Endothelial cell of umbilical vein (primary cell): ENCODE measurements at regions not wholly inside any gene's neighbourhood (a gene's known extent, or its start where the extent isn't known, plus 50 kb on each side); places are given as distances from the start of the nearest gene placed in this dataset.

Experiments
- BruUV-seq: library from RNA; stranded (reverse); fragments of 400-500 nt; replicated peaks from 2 replicates; lab custom pipeline; 2021; lab: Mats Ljungman, UMichigan
- CTCF ChIA-PET: fragments of 300-600, 350-600 bp; sonication (Branson Sonifier 250); formaldehyde crosslinking; loops from one replicate; lab custom pipeline; 2021; ENCODE audit warnings: antibody characterized with exemption, inconsistent platforms; lab: Charles Lee
- POLR2A ChIA-PET: fragments of 300-600, 350-600 bp; sonication (Branson Sonifier 250); formaldehyde crosslinking; loops from one replicate; lab custom pipeline; 2021; ENCODE audit warnings: antibody characterized with exemption, inconsistent platforms; lab: Charles Lee
- DNase-seq: peaks from one replicate; pipeline ENCODE4 v3.0.0-alpha.2; 2011; ENCODE audit warnings: low read depth, low spot score
- FAIRE-seq: peaks from 2 replicates; lab custom pipeline; 2011; peaks lifted over from hg19 to GRCh38; lab: Jason Lieb, UNC
- H2AFZ ChIP-seq: 2 replicates; pipeline ENCODE4 v1.6.0; 2012; ENCODE audit warnings: low read depth, low read length, control low read depth, inconsistent platforms
- H3K27ac ChIP-seq: 2 replicates; pipeline ENCODE4 v1.5.1; 2011; ENCODE audit warnings: low read depth, mild to moderate bottlenecking, control low read depth, low read length, moderate library complexity; ENCODE audit not compliant: insufficient read depth
- H3K27me3 ChIP-seq, 2 experiments: 2 replicates each; pipeline versions ENCODE4 v1.6.0 to v1.6.1; 2011; ENCODE audit warnings: low read length in 2 of 2, mixed read lengths in 1 of 2; ENCODE audit not compliant: control insufficient read depth in 2 of 2, insufficient read depth in 2 of 2
- H3K36me3 ChIP-seq, 2 experiments: 2 replicates in 1 of 2; 3 replicates in 1 of 2; pipeline ENCODE4 v1.5.1; 2011; ENCODE audit warnings: low read length in 2 of 2, mild to moderate bottlenecking in 1 of 2, moderate library complexity in 1 of 2; ENCODE audit not compliant: control insufficient read depth in 2 of 2, insufficient read depth in 2 of 2; ENCODE audit errors: extremely low read depth in 1 of 2
- H3K4me1 ChIP-seq: 3 replicates; pipeline ENCODE4 v1.5.1; 2011; ENCODE audit warnings: mild to moderate bottlenecking, low read length; ENCODE audit not compliant: control insufficient read depth, insufficient read depth; ENCODE audit errors: extremely low read depth
- H3K4me2 ChIP-seq: 2 replicates; pipeline ENCODE4 v1.6.1; 2011; ENCODE audit warnings: low read length, control low read depth, mixed read lengths; ENCODE audit not compliant: insufficient read depth
- H3K4me3 ChIP-seq, 3 experiments: fragments of 200-600 bp in 1 of 3; sonication (generic), shearing (Covaris generic) in 1 of 3; replicated peaks in 1 of 3; 2 replicates each; pipeline ENCODE4 v1.5.1; 2011 to 2016; ENCODE audit warnings: control low read depth in 3 of 3, low read length in 3 of 3, mild to moderate bottlenecking in 2 of 3, inconsistent platforms in 1 of 3, low read depth in 1 of 3, moderate library complexity in 1 of 3; ENCODE audit not compliant: insufficient read depth in 1 of 3
- H3K79me2 ChIP-seq: 2 replicates; pipeline ENCODE4 v1.6.0; 2012; ENCODE audit warnings: low read length, inconsistent platforms; ENCODE audit not compliant: control insufficient read depth, insufficient read depth
- H3K9ac ChIP-seq: replicated peaks from 2 replicates; pipeline ENCODE3; 2011; ENCODE audit warnings: low read length, control low read depth; ENCODE audit not compliant: insufficient read depth; ENCODE audit errors: extremely low read depth
- H3K9me1 ChIP-seq: replicated peaks from 3 replicates; pipeline ENCODE4 v1.6.0; 2011; ENCODE audit warnings: mild to moderate bottlenecking, low read length; ENCODE audit not compliant: control insufficient read depth, insufficient read depth; ENCODE audit errors: extremely low read depth
- H3K9me3 ChIP-seq: replicated peaks from 2 replicates; pipeline ENCODE4 v1.5.1; 2012; ENCODE audit warnings: low read length, inconsistent platforms; ENCODE audit not compliant: control insufficient read depth, insufficient read depth
- H4K20me1 ChIP-seq: replicated peaks from 2 replicates; pipeline ENCODE3; 2011; ENCODE audit warnings: mild to moderate bottlenecking, low read length; ENCODE audit not compliant: control insufficient read depth, insufficient read depth; ENCODE audit errors: extremely low read depth
- CTCF ChIP-seq, 2 donors: IDR thresholded peaks; 1 replicate in 1 of 2; 2 replicates in 1 of 2; pipeline ENCODE4 v1.5.1; 2011; ENCODE audit warnings: low read length in 2 of 2, mild to moderate bottlenecking in 2 of 2, moderate library complexity in 2 of 2, control low read depth in 1 of 2, inconsistent platforms in 1 of 2, low read depth in 1 of 2; ENCODE audit not compliant: insufficient read depth in 1 of 2; ENCODE audit errors: extremely low read depth in 1 of 2
- EZH2 ChIP-seq: IDR thresholded peaks from 2 replicates; pipeline ENCODE4 v1.6.1; 2012; ENCODE audit warnings: borderline replicate concordance, low read depth, mild to moderate bottlenecking, moderate library complexity, low read length, inconsistent platforms; ENCODE audit not compliant: severe bottlenecking
- FOS ChIP-seq: IDR thresholded peaks from 2 replicates; pipeline ENCODE4 v1.6.1; 2011; ENCODE audit warnings: mild to moderate bottlenecking, low read length, moderate library complexity, borderline replicate concordance; ENCODE audit not compliant: insufficient read depth
- GATA2 ChIP-seq: IDR thresholded peaks from 2 replicates; pipeline ENCODE4 v1.7.0; 2011; ENCODE audit warnings: low read depth, mild to moderate bottlenecking, moderate library complexity, mixed read lengths, low read length; ENCODE audit not compliant: insufficient read length, insufficient read depth
- JUN ChIP-seq: IDR thresholded peaks from 2 replicates; pipeline ENCODE4 v1.6.1; 2011; ENCODE audit warnings: borderline replicate concordance, low read depth; ENCODE audit not compliant: insufficient read length, insufficient read depth
- MAX ChIP-seq: IDR thresholded peaks from 2 replicates; pipeline ENCODE4 v1.6.1; 2011; ENCODE audit not compliant: insufficient read depth, insufficient read length
- MYC ChIP-seq: IDR thresholded peaks from one replicate; pipeline ENCODE4 v1.6.1; 2011; ENCODE audit warnings: mild to moderate bottlenecking, low read depth, low read length
- POLR2A ChIP-seq: IDR thresholded peaks from 2 replicates; pipeline ENCODE4 v1.6.1; 2012; ENCODE audit warnings: low read depth, mild to moderate bottlenecking, control low read depth, low read length
- POLR2AphosphoS5 ChIP-seq: IDR thresholded peaks from 2 replicates; pipeline ENCODE4 v1.6.1; 2012; ENCODE audit warnings: low read depth, mild to moderate bottlenecking, control low read depth, low read length, moderate library complexity; ENCODE audit not compliant: insufficient read depth
- dilution Hi-C: fragments of 300-500 bp; cut with MboI; formaldehyde crosslinking; loops from one replicate; pipeline ENCODE4 v1.15.0; 2019; ENCODE audit warnings: low sequenced_read_pairs; ENCODE audit not compliant: extremely low pct_ligation_motif_present
- intact Hi-C: fragments of 100-400 bp; cut with micrococcal nuclease; formaldehyde crosslinking; loops from one replicate; pipeline ENCODE4 v1.10.0; 2022

- no peak overlapping the region for H3K4me3 ChIP-seq
- H3K79me2 ChIP-seq = no peaks in the 10 kb centered on the region
- H3K9me1 ChIP-seq = no peaks in the 10 kb centered on the region
- CTCF ChIA-PET = no interaction called here
- TF ChIP-seq GATA2 (no peak), JUN (no peak), FOS (no peak), MYC (no peak), POLR2AphosphoS5 (no peak), POLR2A (no peak), EZH2 (no peak), CTCF (IDR thresholded peaks at IDR 0.05; ENCODE audit: extremely low read depth in 1 of 2, insufficient read depth in 1 of 2, low read depth in 1 of 2, low read length in 2 of 2) (no peak), MAX (no peak)
- no TSS peak for BruUV-seq
- no peaks in the 10 kb centered on the region for H4K20me1 ChIP-seq
- no peak overlapping the region for H3K27ac ChIP-seq
- dilution Hi-C loops (no loop called here), intact Hi-C loops (no loop called here)
- H3K4me1 ChIP-seq = no peaks in the 10 kb centered on the region
- H3K9me3 ChIP-seq = peaks cover 2% of the 10 kb centered on the region
- POLR2A ChIA-PET = no interaction called here
- H3K9ac ChIP-seq = no peak overlapping the region
- no peaks in the 10 kb centered on the region for H3K27me3 ChIP-seq
- no peak for DNase-seq
- H2AFZ ChIP-seq = no peak overlapping the region
- H3K4me2 ChIP-seq = no peak overlapping the region
- H3K36me3 ChIP-seq = no peaks in the 10 kb centered on the region
- FAIRE-seq = no peak
These were observed 276.7 kb downstream of the CHL1 start for GRCh38 chr3:473033-473800.
